ENCODE measurements at regions not wholly inside any gene's neighbourhood (a gene's known extent, or its start where the extent isn't known, plus 50 kb on each side); places are given as distances from the start of the nearest gene placed in this dataset.
A peak's percentile ranks its signal among the peaks of the same experiment; 100 is the strongest.
"Not testable (repeated sequence)": the region's sequence is repeated elsewhere in the genome, so short reads cannot be mapped to it uniquely, and the experiment has no call there.

GRCh38 chr3:185306286-185306685 is 52.4 kb upstream of the EHHADH start:
- not testable (repeated sequence) for DNase-seq (ENCODE audit: low read depth in 2 of 2)

- DNase-seq (ENCODE audit: low read depth in 2 of 2): no peak
Measured at GRCh38 chr3:185306847-185307246, 53.0 kb upstream of the EHHADH start.

- DNase-seq (ENCODE audit: low read depth in 2 of 2): peak; percentile 10 to 40
Measured at GRCh38 chr3:185308126-185308754, 54.4 kb upstream of the EHHADH start.

GRCh38 chr3:185309302-185309701 is 53.6 kb upstream of the MAP3K13 start:
- DNase-seq (ENCODE audit: low read depth in 2 of 2): no peak

GRCh38 chr3:185309795-185310194 is 53.1 kb upstream of the MAP3K13 start:
- DNase-seq (ENCODE audit: low read depth in 2 of 2): no peak

GRCh38 chr3:185311991-185312390 is 50.9 kb upstream of the MAP3K13 start:
- no peak for DNase-seq (ENCODE audit: low read depth in 2 of 2)
